Panc1 (cell line): ENCODE measurements at regions not wholly inside any gene's neighbourhood (a gene's known extent, or its start where the extent isn't known, plus 50 kb on each side); places are given as distances from the start of the nearest gene placed in this dataset.

ENCODE experiments used
- ATAC-seq: fragments of 200-7000 bp; cut with Tn5 transposase; 2 replicates; pipeline ENCODE4 v1.9.1; 2020; ENCODE audit warnings: mild to moderate bottlenecking, moderate library complexity
- BruUV-seq: library from RNA; stranded (reverse); fragments of 400-500 nt; replicated peaks from 2 replicates; lab custom pipeline; 2021; lab: Mats Ljungman, UMichigan
- CTCF ChIA-PET: fragments of 300-600 bp; sonication (Branson Sonifier 250); formaldehyde crosslinking; loops from one replicate; lab custom pipeline; 2022; ENCODE audit warnings: antibody characterized with exemption; lab: Charles Lee
- POLR2A ChIA-PET: fragments of 300-600 bp; sonication (Branson Sonifier 250); formaldehyde crosslinking; loops from one replicate; lab custom pipeline; 2022; ENCODE audit warnings: antibody characterized with exemption; lab: Charles Lee
- DNase-seq: peaks from one replicate; pipeline ENCODE4 v3.0.0-alpha.2; 2010; ENCODE audit warnings: low read depth, low spot score
- H3K27ac ChIP-seq: 2 replicates; pipeline ENCODE4 v1.5.1; 2011; ENCODE audit warnings: mild to moderate bottlenecking, low read length, inconsistent platforms
- H3K27me3 ChIP-seq: fragments of 200-500 bp; sonication (Bioruptor generic); 2 replicates; pipeline ENCODE4 v1.6.0; 2014; ENCODE audit warnings: low read length, inconsistent platforms; ENCODE audit not compliant: control insufficient read depth, insufficient read depth
- H3K36me3 ChIP-seq: fragments of 200-500 bp; sonication (Bioruptor generic); 2 replicates; pipeline ENCODE4 v1.5.1; 2014; ENCODE audit warnings: inconsistent platforms, mild to moderate bottlenecking, low read length, moderate library complexity; ENCODE audit not compliant: control insufficient read depth, insufficient read depth
- H3K4me1 ChIP-seq: 2 replicates; pipeline ENCODE4 v1.5.1; 2011; ENCODE audit warnings: inconsistent platforms, mild to moderate bottlenecking, low read length, moderate library complexity; ENCODE audit not compliant: control insufficient read depth, insufficient read depth
- H3K4me3 ChIP-seq, 2 experiments: 2 replicates each; pipeline ENCODE4 v1.5.1; 2011 to 2012; ENCODE audit warnings: low read depth in 2 of 2, low read length in 2 of 2, mild to moderate bottlenecking in 2 of 2, inconsistent platforms in 1 of 2, moderate library complexity in 1 of 2
- H3K9me3 ChIP-seq: fragments of 200-500 bp; sonication (Bioruptor generic); 2 replicates; pipeline ENCODE4 v1.5.1; 2014; ENCODE audit warnings: low read depth, mild to moderate bottlenecking, inconsistent platforms, low read length, moderate library complexity; ENCODE audit not compliant: control insufficient read depth, insufficient read depth
- POLR2AphosphoS5 ChIP-seq: IDR thresholded peaks from 2 replicates; pipeline ENCODE4 v1.6.1; 2012; ENCODE audit warnings: mild to moderate bottlenecking, low read depth, low read length, moderate library complexity
- SIN3A ChIP-seq: IDR thresholded peaks from 2 replicates; pipeline ENCODE4 v1.6.1; 2012; ENCODE audit warnings: low read depth, mild to moderate bottlenecking, low read length, moderate library complexity, borderline replicate concordance; ENCODE audit not compliant: insufficient read depth
- TCF7L2 ChIP-seq: IDR thresholded peaks from 2 replicates; pipeline ENCODE4 v1.6.1; 2011; ENCODE audit warnings: mild to moderate bottlenecking, low read depth, low read length, inconsistent platforms
- in situ Hi-C: cut with HindIII; loops from 2 replicates; pipeline ENCODE4 v1.10.0; 2016; ENCODE audit warnings: low sequenced_read_pairs, low pct_unique_long_range_greater_than_20kb
- intact Hi-C: fragments of 100-400 bp; cut with micrococcal nuclease; formaldehyde crosslinking; loops from one replicate; pipeline ENCODE4 v1.10.0; 2022; ENCODE audit not compliant: unreplicated experiment
- TF ChIP-seq, protein P1 (sequence below), 2 experiments: IDR thresholded peaks; 2 replicates each; pipeline ENCODE4 v1.6.1; 2011 to 2012; ENCODE audit warnings: low read depth in 2 of 2, control low read depth in 1 of 2, low read length in 1 of 2, mild to moderate bottlenecking in 1 of 2, moderate library complexity in 1 of 2; ENCODE audit not compliant: insufficient read depth in 1 of 2
- TF ChIP-seq, protein P2 (sequence below): fragments of 450-650 bp; IDR thresholded peaks from 2 replicates; pipeline ENCODE4 v1.5.1; 2017; ENCODE audit warnings: mild to moderate bottlenecking

DNA sequence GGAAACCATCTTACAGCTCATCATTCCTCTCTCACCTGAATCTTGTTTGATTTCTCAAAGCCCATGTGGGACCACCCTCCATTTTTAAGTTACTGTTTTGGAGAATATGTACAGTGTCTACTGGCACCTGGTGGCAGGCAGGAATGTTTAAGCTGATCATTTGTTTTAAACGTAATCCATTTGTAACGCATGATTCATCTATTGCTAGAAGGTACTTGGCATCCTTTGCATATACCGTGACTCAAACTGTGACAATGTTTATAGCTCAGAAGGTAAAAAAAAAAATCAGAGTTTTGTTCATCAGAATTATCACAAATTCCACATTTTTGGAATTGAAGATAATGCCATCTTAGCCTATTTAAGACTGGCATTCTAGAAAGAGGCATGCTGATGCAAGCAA is 1007.5 kb upstream of the EEF2KMT start:
- Histone ChIP-seq H3K9me3 (no peaks in the 10 kb centered on the region), H3K27ac (no peak overlapping the region), H3K4me1 (no peaks in the 10 kb centered on the region), H3K4me3 (no peak overlapping the region), H3K27me3 (no peaks in the 10 kb centered on the region), H3K36me3 (no peaks in the 10 kb centered on the region)
- POLR2A ChIA-PET, result no interaction called here
- ATAC-seq (no peak), DNase-seq (no peak)
- intact Hi-C loops (no loop called here), in situ Hi-C loops (no loop called here)
- BruUV-seq, result no TSS peak
- CTCF ChIA-PET, result no interaction called here
- TF ChIP-seq, protein P1, sequence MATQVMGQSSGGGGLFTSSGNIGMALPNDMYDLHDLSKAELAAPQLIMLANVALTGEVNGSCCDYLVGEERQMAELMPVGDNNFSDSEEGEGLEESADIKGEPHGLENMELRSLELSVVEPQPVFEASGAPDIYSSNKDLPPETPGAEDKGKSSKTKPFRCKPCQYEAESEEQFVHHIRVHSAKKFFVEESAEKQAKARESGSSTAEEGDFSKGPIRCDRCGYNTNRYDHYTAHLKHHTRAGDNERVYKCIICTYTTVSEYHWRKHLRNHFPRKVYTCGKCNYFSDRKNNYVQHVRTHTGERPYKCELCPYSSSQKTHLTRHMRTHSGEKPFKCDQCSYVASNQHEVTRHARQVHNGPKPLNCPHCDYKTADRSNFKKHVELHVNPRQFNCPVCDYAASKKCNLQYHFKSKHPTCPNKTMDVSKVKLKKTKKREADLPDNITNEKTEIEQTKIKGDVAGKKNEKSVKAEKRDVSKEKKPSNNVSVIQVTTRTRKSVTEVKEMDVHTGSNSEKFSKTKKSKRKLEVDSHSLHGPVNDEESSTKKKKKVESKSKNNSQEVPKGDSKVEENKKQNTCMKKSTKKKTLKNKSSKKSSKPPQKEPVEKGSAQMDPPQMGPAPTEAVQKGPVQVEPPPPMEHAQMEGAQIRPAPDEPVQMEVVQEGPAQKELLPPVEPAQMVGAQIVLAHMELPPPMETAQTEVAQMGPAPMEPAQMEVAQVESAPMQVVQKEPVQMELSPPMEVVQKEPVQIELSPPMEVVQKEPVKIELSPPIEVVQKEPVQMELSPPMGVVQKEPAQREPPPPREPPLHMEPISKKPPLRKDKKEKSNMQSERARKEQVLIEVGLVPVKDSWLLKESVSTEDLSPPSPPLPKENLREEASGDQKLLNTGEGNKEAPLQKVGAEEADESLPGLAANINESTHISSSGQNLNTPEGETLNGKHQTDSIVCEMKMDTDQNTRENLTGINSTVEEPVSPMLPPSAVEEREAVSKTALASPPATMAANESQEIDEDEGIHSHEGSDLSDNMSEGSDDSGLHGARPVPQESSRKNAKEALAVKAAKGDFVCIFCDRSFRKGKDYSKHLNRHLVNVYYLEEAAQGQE (IDR thresholded peaks at IDR 0.05; ENCODE audit: insufficient read depth in 1 of 2, low read depth in 2 of 2, low read length in 1 of 2), result no peak
- TF ChIP-seq TCF7L2, result no peak
- TF ChIP-seq, protein P2, sequence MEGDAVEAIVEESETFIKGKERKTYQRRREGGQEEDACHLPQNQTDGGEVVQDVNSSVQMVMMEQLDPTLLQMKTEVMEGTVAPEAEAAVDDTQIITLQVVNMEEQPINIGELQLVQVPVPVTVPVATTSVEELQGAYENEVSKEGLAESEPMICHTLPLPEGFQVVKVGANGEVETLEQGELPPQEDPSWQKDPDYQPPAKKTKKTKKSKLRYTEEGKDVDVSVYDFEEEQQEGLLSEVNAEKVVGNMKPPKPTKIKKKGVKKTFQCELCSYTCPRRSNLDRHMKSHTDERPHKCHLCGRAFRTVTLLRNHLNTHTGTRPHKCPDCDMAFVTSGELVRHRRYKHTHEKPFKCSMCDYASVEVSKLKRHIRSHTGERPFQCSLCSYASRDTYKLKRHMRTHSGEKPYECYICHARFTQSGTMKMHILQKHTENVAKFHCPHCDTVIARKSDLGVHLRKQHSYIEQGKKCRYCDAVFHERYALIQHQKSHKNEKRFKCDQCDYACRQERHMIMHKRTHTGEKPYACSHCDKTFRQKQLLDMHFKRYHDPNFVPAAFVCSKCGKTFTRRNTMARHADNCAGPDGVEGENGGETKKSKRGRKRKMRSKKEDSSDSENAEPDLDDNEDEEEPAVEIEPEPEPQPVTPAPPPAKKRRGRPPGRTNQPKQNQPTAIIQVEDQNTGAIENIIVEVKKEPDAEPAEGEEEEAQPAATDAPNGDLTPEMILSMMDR, result no peak
- TF ChIP-seq SIN3A, result no peak
- no peak for TF ChIP-seq POLR2AphosphoS5

DNA sequence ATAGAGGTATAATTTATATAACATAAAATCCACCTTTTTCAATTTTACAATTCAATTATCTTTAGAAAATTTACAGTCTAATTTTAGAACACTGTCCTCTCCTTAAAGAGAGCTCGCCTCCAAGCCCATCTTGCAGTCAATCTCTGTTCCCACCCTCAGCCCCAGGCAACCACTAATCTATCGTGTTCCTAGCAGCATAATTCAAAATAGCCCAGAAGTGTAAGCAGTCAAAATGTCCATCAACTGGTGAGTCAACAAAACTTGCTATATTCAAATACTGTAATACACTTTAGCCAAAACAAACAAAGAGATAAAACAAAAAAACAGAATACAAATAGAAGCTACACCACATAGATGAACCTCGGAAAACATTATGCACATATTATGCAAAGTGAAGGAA is 1006.8 kb upstream of the EEF2KMT start:
- H3K4me1 ChIP-seq, result no peaks in the 10 kb centered on the region
- ATAC-seq (no peak), DNase-seq (no peak)
- TF ChIP-seq, protein P2, result no peak
- no peak for TF ChIP-seq TCF7L2
- no peak for TF ChIP-seq SIN3A
- TF ChIP-seq, protein P1 (IDR thresholded peaks at IDR 0.05; ENCODE audit: insufficient read depth in 1 of 2, low read depth in 2 of 2, low read length in 1 of 2), result no peak
- H3K36me3 ChIP-seq, result no peaks in the 10 kb centered on the region
- CTCF ChIA-PET, result no interaction called here
- intact Hi-C loops (no loop called here), in situ Hi-C loops (no loop called here)
- H3K9me3 ChIP-seq, result no peaks in the 10 kb centered on the region
- POLR2A ChIA-PET, result no interaction called here
- BruUV-seq, result no TSS peak
- no peak overlapping the region for H3K4me3 ChIP-seq
- H3K27ac ChIP-seq, result no peak overlapping the region
- no peaks in the 10 kb centered on the region for H3K27me3 ChIP-seq
